Ureter (tissue), 1 donor: ENCODE measurements at regions not wholly inside any gene's neighbourhood (a gene's known extent, or its start where the extent isn't known, plus 50 kb on each side); places are given as distances from the start of the nearest gene placed in this dataset.

Source experiments
- DNase-seq: peaks from one replicate; pipeline ENCODE4 v3.0.0-alpha.2; 2020; ENCODE audit warnings: low spot score
- donor health status: DM: yes; HTN: yes; CAD: no.

DNA sequence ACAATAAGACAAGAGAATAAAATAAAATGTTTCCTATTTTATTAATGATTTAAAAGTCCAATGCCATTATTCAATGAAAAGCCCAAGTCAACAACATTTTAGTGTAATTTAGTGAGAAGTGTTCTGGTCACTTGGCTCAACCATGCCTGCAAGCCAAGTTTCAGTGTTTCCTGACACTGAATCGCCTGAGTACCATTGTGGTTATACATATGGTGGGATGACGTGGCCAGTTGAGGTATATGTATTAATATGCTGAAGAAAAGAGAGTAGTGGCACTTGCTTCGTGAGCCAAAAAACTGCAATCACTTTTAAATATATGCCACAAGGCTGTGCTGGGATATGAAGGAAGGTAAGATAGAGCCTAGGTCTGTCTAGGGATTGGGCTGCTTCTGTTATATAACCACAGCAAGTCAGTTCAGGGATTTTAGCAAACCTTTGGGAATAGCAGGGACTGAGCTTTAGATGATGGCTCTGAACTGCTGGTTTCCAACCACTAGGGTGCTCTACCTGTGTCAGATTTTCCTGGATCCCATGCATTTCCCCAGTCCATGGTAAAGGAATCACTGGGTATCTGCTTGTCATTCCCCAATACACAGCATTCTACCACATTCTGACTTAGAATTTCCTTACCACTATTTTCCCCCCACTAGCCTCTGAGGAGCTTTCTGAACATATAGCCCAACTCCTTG is 214.0 kb upstream of the PRPS1L1 start:
- DNase-seq, result no peak

DNA sequence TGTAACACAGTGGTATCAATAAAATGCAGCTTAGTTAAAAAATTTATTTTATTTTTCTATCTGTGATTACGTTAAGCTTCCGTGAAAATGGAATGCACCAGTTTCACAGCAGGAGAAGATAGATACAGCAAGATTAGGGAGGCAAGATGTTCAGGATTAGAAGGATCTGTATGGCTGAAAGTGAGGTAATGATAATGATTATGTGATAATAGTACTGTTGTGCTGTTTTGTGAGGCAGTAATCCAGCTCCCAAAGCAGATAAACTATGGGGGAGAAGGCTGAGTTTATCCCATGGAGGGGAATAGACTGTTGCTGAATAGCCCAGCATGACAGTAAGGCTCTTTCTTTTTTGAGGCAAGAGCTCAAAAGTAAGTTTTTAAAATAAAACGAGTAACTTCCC is 216.1 kb upstream of the PRPS1L1 start:
- no peak for DNase-seq

DNA sequence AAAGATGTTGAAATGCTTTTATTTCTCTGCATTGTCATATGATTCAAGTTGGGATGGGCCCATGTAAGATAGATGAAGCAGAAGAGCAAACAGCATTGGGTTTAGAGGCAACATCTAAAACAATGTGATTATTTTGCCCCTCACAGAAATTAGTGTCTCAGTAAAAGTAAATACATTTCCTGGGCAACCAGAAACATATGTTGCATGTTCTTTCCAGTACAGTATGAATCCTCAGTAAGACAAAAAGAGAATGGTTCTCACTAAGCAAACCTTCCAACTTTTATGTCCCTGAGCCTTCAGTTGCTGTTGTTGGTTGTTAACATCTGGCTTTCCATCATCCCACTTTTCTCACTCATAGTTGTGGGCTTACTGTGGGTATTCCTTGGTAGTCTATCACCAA is 222.5 kb upstream of the PRPS1L1 start:
- no peak for DNase-seq

DNA sequence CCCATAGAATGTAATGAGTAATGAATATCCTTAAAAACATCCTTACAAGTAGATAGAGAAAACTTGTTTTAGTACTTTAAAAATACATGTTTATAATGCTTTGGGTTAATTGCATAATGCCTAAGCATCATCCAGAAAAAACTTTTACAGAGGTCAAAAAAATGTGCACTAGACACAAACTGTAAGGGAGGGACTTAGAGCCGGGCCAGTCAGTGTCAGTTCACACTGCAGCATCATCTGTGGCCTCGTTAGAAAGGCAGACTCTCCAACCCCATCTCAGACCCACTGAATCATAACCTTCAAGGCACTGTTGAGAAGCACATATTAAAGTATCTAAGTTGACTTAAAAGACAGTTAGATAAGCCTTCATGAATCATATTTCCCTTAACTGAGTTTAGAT is 230.1 kb upstream of the PRPS1L1 start:
- no peak for DNase-seq

DNA sequence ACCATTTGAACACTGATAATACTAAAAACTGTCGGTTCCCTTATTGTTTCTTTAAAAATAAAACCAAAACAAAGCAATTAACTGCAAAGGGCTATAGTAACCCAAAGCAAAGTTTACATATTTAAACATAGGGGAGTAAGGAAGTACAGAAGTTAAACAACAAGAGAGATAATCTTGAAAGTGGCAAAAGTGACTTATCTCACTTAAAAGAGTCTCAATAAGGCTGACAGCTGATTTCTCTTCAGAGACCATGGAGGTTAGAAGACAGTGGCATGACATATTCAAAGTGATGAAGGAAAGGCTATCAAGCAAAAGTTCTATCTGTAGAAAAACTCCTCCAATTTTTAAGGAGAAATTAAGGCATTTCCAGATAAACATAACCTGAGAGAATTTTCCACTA is 233.5 kb upstream of the HDAC9 start:
- no peak for DNase-seq

DNA sequence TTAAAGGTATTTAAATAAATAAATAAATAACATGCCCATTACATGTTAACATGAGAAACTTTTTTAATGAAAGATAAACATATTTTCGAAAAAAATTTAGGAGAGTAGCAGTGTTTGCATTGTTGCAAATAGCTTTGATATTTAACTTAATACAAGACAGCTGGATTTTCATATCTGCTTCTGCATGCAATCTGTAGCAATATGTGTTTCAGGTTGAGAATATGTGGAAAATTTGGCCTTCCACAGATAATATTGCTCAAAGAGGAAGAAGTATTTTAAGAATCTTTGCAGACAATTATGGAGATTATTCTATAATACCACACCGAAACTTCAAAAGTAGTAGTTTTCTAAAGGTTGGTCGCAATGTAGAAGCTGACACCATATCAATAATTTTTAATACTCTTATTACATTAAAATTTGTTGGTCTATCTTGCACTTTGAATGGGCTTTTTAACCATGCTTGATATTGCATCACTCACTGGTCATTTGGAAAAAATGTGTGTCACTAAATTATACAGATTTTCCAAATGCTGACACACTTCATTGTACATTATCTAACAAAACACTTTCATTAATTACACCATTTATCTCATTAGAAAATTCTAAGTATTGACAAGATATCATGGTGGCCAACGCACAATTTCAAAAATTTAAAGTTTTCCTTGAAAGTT is 229.8 kb upstream of the HDAC9 start:
- no peak for DNase-seq

DNA sequence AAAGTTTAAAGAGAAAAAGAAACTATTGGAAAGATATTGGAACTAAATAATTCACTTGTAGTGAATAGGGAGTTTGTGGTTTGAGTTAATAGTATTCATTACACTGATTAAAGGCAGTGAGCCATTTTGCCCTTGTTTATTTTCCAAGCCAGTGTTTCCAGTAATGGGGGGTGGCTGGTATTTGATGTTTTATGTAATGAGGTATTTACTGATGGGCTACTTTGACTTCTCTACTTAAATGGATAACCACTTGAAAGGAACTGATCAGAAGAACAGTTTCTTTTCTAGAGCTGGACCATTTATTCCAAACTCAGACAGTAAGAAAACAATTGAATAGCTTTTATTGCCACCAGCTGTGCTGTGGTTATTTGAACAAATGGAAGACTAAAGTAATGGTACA is 227.0 kb upstream of the HDAC9 start:
- no peak for DNase-seq

DNA sequence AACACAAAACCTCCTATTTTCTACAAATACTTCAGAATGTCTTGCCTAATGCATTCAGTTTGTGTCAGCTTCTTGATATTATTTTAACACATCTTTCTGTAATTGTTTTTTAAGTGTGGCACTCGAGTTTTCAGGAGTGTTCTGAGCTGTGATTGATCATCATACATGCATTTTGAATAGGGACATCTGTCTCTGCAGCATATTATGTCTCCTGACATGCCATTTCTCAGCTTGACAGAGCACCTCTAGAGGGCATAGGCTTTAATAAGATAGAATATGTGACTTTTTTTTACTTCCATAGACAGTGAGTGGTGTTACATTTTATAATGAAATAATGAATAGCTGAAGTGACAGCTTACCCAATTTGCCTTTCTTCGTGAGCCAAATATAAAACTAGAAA is 219.2 kb upstream of the HDAC9 start:
- no peak for DNase-seq

DNA sequence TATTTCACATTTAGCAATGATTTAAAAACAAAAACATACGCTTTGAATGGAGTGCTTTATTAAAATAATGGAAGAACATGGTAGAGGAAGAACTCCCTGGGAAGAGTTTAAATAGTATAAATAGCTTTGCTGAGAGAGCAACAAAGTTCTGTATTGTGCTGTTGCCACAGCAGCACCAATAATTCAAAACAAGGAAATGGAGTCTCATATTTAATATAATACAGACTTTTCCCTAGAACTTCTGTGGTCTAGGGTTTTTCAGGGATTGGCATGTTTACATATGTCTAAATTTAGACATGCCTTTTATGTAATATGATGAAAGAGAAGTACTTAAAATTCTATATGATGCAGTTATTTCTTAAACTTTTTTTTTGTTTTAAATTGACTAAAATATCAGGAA is 217.2 kb upstream of the HDAC9 start:
- no peak for DNase-seq

DNA sequence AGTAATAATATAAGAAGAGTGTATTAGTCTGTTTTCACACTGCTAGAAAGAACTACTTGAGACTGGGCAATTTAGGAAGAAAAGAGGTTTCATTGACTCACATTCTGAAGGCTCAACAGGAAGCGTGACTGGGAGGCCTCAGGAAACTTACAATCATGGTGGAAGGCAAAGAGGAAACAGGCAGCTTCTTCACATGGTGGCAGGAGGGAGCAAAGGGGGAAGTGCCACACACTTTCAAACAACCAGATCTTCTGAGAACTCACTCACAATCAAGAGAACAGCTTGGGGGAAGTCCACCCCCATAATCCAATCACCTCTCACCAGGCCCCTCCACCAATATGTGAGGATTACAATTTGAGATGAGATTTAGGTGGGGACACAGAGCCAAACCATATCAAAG is 212.5 kb upstream of the HDAC9 start:
- no peak for DNase-seq

DNA sequence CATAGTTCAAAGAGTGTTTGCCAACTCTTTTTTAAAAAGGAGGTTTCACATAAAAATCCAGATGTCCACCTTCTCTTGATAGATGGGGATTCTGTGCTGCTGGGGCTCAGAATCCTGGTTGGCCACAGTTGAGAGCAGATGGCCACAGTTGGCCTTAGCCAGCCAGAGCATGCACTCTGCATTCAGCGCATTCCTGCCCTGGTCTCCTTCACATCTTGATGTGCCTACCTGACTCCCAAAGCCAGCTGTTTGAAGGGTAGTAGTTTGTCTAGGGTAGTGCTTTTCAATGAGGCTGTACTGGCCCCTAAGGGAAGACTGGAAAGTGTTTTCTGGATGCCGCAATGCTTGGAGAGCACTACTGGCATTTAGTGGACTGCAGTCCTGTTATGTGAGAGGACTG is 208.1 kb upstream of the HDAC9 start:
- DNase-seq, result no peak

DNA sequence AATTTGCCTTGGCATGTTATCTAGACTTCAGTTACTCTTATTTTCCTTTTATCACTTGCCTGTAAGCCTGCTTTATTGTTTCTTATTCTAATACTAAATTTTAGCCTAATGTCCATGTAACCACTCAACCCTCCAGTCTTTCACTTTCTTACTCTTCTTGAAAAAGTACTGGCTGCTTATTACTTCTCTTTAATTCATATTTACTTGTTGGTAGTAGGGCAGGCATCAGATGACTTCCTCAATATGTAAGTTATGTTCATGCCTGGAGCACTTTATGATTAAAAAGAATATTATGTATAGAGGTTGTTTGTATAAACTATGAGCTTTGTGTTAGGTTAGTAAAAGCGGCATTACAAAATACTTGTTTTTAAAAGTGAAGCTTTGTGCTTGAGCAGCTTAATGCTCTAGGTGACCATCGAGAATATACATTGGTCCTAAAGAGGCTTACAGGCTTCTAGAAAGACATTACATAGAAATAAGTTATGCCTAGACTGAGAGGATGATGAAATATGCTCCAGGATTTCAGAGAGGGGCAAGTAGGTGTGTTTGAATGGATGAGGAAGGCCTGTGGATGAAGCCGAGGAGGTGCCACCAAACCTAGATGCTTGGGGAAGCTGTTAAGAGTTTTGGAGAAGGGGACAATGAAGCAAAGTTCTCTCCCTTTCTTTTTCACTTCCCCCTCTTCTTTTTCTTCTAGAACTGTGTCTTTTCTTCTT is 207.1 kb upstream of the HDAC9 start:
- DNase-seq, result no peak

DNA sequence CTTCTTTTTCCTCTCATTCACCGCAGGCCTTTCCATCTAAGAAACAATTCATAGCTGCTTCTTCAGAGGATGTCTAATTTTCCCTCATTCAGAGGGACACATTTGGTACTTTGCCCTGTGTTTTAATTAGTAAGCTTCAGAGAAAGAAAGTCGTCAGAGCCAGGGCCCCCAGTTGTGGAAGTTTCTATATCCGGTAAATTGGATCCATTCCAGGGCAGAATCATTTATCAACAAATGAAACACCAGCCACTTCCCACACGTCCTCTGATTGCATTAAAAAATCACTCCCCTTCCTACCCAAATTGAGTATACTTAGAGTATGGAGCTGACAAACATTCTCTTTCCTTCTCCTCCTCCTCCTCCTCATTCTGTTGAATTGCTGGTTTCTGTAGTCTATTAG is 205.8 kb upstream of the HDAC9 start:
- no peak for DNase-seq

DNA sequence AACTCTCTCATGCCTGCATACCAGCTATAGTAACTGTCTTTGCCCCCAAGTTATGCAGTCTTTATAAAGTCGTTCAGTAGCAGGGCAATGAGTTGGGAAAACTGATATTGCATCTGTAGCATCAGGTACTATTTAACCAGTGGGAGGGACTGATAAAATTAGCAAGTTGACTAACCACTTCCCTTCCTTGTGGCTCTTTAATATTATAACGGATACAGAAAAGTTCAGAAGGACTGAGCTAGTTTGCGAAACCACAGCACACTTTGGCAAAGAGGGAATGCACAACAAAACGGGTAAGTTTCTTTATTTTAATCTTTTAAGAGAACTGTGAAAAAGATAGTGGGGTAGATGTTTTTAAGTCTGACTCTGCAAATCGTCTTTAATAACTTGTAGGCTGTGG is 205.3 kb upstream of the HDAC9 start:
- no peak for DNase-seq

DNA sequence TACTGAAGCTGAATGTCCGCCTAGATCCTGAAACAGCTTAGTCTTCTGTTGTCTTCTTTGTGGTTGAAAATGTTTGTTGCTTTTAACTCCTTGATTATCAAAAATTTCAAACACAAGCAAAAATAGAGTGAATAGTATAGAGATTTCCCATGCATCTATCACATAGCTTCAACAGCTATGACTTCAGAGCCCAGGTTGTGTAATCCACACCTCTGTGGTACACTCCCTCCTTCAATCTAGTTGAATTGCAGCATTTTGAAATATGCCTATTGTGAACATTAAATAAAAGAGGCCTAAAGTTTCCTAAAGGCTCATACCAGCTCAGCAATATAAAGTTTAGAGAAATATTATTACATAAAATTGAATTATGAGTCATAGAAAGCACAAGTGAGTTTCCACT is 204.7 kb upstream of the HDAC9 start:
- no peak for DNase-seq

DNA sequence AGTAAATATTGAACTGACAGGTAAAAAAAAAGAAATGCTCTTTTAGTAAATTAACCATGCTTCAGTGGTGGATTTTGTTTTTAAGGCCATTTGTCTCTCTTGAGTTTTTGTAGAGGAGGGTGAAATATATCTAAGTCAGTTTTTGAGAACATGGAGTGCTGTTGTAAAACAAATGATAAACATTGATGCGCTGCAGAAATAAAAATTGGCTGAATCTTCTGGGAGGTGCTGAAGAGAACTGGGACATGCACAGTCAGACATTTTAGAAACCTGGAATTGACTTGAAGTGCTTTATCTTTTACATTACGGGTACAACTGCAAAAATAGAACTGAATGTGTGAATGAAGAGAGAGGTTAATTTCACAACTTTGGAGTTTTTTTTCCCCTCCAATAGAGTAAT is 203.0 kb upstream of the HDAC9 start:
- no peak for DNase-seq

DNA sequence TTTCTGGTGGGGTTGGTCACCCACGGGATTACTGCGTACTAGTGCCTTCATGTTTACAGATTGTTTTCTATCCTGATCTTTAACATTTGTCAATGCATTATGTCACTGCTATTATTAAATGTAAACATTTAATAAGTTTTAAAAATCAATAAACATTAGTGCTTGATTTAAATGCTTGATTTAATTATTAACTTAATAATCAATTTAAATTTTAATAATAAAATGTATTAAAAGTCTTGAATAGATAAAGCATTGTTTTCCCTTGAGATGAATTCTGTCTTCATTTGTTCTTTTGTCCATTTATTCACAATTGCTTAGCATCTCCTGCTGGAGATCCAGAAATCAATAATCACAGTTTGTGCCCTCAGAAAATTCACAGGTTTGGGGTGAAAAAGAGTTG is 201.8 kb upstream of the HDAC9 start:
- DNase-seq, result no peak

DNA sequence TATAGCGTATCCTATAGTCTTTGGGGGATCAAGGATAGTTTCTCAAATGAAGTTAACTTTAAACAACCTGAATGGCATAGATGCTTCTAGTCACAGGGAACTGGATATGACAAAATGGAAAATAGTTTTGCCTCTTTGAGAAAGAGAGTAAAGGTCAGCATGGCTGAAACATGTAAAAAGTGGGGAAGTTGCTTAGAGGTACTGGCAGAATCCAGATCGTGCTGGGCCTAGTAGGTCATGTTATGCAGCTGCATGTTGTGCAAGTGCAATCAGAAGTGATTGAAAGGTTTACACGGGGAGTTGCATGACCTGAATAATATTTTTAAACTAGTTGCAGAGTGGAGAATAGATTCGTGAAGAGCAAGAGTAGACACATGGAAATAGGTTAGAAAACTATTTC is 201.1 kb upstream of the HDAC9 start:
- DNase-seq, result no peak

DNA sequence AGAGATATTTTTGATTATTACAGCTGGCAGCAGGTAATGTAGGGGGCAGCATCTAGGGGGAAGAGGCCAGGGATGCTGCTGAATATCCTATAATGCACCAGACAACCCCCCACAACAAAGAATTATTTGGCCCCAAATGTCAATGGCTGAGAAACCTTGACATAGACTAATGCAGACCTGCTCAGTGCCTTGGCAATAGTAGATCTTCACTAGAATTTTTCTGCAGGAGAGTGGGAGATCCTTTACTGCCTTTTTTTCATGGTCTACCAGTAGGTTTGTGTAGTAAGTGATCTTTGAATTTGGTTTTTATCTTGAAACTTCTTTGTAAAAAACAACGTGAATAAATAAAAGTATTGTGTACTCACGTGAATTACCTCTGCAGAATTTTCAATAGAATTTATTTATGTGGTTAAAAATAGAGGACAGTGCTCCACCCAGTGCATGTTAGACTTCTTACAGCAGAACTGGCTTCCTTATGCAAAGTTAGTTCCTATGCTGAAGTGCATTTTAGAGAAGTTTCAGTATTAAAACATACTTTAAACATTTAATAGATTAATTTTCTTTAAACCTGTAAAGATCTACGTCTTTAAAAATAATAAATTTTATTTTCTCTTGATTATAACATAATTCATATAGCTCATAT is 199.6 kb upstream of the HDAC9 start:
- DNase-seq, result no peak

DNA sequence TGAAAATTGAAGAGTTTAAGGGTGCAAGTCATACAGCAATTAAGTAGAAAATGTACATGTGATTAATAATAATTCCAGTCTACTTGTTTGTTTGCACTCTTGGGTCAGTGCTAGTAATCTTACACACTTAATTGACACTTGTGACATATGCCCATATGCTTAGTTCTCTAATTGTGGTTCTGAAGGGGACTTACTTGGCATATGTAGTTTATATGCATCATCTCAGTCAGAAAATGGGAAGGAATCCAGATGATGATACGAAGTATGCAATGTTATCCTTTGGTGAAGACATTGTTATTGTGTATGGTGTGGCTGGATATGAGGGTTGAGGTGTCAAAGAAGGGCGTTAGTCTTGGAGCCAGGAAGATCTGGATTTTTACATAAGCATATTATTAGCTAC is 193.5 kb upstream of the HDAC9 start:
- DNase-seq, result no peak

DNA sequence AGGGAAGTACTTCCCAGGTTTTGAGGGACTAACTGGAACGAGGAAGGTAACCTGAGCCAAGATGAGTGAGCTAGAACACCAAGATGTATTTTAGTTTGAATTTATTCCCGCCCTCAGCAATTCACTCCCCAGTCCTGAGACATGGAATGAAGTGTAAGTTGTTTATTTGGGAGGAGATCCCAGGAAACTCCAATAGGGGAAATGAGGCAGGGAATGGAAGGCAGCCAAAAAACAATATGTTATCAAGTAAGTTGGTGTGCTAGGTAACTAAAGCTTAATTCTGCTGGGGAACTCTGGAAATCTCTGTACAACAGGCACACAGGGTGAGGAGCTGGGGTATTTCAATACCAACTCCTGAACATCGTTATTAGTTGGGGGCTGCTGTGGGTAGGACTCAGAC is 189.7 kb upstream of the HDAC9 start:
- no peak for DNase-seq

DNA sequence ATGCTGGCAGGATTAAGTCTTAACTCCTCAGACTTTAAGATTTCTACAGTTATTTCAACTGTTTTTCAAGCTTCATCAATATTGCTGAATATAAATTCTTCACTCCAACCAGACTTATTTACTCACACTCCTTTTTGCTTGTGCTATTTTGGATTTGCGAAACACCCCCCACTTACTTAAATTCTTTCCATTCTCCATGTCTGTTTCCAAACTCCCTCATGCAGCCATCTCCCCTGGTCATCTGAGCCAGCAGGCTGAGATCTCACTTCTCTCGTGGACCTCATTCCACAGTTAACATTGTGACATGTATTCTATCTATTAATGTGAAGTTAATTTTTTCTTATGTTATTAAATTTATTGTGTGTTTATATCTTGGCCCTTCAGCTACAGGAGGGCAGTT is 188.9 kb upstream of the HDAC9 start:
- no peak for DNase-seq

DNA sequence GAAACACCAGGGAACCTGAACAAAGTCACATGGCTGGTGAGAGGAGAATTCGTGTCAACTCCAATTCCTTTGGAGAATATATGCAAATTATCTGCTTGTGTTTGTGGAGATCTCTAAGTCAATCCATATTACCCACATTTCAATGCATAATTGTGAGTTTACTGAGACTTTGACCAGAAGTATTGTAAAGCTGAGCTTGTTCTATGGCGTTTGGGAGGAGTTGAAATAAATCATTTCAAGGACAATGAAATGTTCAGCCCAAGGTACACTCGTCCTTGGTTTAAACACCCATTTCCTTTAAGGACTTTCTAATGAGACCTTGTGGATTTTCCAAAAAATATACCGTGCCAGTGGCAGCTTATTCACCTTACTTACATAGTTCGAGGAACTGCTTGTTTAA is 186.6 kb upstream of the HDAC9 start:
- DNase-seq, result no peak
